Gastrocnemius medialis (tissue), 4 donors: ENCODE measurements at regions not wholly inside any gene's neighbourhood (a gene's known extent, or its start where the extent isn't known, plus 50 kb on each side); places are given as distances from the start of the nearest gene placed in this dataset.

Experiments
- ATAC-seq, 2 donors: fragments of 150-250 bp; one replicate each; pipeline ENCODE4 v1.9.1; 2016
- DNase-seq, 2 donors: peaks; one replicate each; pipeline ENCODE4 v3.0.0-alpha.2; 2019
- H3K27ac ChIP-seq, 4 donors: fragments of 200-600 bp; sonication (generic); 1 replicate in 1 of 4; 2 replicates in 3 of 4; pipeline ENCODE4 v1.5.1; 2016 to 2018; ENCODE audit warnings: mild to moderate bottlenecking in 2 of 4, moderate library complexity in 1 of 4
- H3K27me3 ChIP-seq, 3 donors: fragments of 200-600 bp; sonication (generic) in 2 of 3; 1 replicate in 1 of 3; 2 replicates in 2 of 3; pipeline versions ENCODE4 v1.5.1 to v1.6.0; 2016 to 2019; ENCODE audit warnings: mild to moderate bottlenecking in 1 of 3, moderate library complexity in 1 of 3
- H3K36me3 ChIP-seq, 2 donors: fragments of 200-600 bp; sonication (generic) in 1 of 2; one replicate each; pipeline ENCODE4 v1.5.1; 2017 to 2018
- H3K4me1 ChIP-seq, 2 donors: fragments of 200-600 bp; sonication (generic) in 1 of 2; one replicate each; pipeline ENCODE4 v1.5.1; 2016 to 2017; ENCODE audit warnings: mild to moderate bottlenecking in 2 of 2
- H3K4me3 ChIP-seq, 4 donors: fragments of 200-600 bp; sonication (generic) in 3 of 4; 1 replicate in 1 of 4; 2 replicates in 3 of 4; pipeline ENCODE4 v1.5.1; 2016 to 2019; ENCODE audit warnings: mild to moderate bottlenecking in 2 of 4
- H3K9me3 ChIP-seq, 3 donors: fragments of 200-600 bp; sonication (generic) in 2 of 3; 1 replicate in 1 of 3; 2 replicates in 2 of 3; pipeline ENCODE4 v1.5.1; 2016 to 2019
- POLR2A ChIP-seq, 2 donors: fragments of 450-650 bp; IDR thresholded peaks; one replicate each; pipeline ENCODE4 v1.6.1; 2017; ENCODE audit warnings: antibody characterized with exemption in 2 of 2, mild to moderate bottlenecking in 2 of 2, moderate library complexity in 2 of 2
- in situ Hi-C, 4 donors: fragments of 200-750 bp; cut with MboI; loops; one replicate each; pipeline versions ENCODE4 v1.15.0 to v1.8.0; 2017; ENCODE audit warnings: low sequenced_read_pairs in 4 of 4
- intact Hi-C: fragments of 100-400 bp; cut with DNase I; formaldehyde crosslinking; loops from one replicate; pipeline ENCODE4 v1.15.1; 2023; ENCODE audit warnings: low total_unique reads
- TF ChIP-seq, protein P1 (sequence below), 5 experiments: fragments of 450-650 bp in 3 of 5; fragments of 200-600 bp in 2 of 5; sonication (generic) in 2 of 5; IDR thresholded peaks in 4 of 5; conservative IDR thresholded peaks in 1 of 5; 1 replicate in 4 of 5; 2 replicates in 1 of 5; pipeline ENCODE4 v1.5.1; 2016 to 2019; ENCODE audit warnings: antibody characterized with exemption in 5 of 5, mild to moderate bottlenecking in 3 of 5, moderate library complexity in 3 of 5

DNA sequence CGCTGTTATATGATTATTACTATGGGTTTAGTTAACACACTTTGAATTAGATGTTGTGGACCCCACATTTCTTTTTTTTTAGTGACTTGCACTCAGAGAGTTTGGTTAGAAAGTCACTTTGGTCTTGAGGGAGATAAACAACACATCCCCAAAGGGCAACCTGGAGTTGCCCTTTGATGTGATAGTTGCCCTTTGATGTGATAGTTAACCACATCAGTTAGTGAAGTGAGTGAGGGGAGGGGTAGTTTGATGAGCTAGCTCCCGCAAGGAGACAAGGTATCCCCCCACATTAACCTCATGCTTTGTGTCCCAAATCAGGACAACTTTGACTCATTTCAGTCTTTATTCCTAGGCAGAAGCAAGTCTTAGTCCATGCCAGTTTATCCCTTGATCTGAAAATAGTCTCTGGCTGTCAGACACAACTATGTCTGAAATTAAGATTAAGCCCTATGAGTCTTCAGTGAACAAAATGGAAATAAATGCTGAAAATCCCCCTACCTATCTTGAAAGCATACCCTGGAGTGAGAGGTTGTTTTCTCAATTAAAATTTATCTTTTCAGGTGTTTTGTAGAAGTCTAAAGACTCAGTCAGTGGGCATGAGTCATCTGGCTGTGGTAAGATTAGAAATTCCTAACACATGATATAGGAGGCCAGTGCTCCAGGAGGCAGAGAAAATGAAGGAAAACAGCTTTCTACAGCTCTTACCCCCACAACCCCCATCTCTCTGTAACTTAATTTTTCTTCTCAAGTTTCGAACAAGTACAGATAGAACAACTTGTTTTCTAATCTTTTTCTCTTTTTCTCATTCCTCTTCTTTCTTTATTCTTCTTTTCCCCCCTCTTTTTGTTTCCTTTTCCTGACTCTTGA is 208.9 kb upstream of the DMRTA1 start:
- Histone ChIP-seq H3K9me3 (no peaks in the 10 kb centered on the region), H3K27me3 (no peaks in the 10 kb centered on the region), H3K36me3 (no peaks in the 10 kb centered on the region), H3K27ac (no peak overlapping the region), H3K4me3 (no peak overlapping the region), H3K4me1 (peaks cover 0 to 4% of the 10 kb centered on the region in 2 donors)
- no peak for TF ChIP-seq POLR2A (IDR thresholded peaks at IDR 0.05)
- TF ChIP-seq, protein P1, sequence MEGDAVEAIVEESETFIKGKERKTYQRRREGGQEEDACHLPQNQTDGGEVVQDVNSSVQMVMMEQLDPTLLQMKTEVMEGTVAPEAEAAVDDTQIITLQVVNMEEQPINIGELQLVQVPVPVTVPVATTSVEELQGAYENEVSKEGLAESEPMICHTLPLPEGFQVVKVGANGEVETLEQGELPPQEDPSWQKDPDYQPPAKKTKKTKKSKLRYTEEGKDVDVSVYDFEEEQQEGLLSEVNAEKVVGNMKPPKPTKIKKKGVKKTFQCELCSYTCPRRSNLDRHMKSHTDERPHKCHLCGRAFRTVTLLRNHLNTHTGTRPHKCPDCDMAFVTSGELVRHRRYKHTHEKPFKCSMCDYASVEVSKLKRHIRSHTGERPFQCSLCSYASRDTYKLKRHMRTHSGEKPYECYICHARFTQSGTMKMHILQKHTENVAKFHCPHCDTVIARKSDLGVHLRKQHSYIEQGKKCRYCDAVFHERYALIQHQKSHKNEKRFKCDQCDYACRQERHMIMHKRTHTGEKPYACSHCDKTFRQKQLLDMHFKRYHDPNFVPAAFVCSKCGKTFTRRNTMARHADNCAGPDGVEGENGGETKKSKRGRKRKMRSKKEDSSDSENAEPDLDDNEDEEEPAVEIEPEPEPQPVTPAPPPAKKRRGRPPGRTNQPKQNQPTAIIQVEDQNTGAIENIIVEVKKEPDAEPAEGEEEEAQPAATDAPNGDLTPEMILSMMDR (IDR thresholded peaks at IDR 0.05 in 4 of 5, conservative IDR thresholded peaks at IDR 0.05 in 1 of 5) = no peak
- intact Hi-C loops = no loop called here
- ATAC-seq (no peak), DNase-seq (no peak)
- in situ Hi-C loops = loop anchor here (10.0 to 25.0 kb wide), 2 partner anchors 225 to 423 kb away; partner anchors contain the start of gene CDKN2B (in 3 of the 4)

DNA sequence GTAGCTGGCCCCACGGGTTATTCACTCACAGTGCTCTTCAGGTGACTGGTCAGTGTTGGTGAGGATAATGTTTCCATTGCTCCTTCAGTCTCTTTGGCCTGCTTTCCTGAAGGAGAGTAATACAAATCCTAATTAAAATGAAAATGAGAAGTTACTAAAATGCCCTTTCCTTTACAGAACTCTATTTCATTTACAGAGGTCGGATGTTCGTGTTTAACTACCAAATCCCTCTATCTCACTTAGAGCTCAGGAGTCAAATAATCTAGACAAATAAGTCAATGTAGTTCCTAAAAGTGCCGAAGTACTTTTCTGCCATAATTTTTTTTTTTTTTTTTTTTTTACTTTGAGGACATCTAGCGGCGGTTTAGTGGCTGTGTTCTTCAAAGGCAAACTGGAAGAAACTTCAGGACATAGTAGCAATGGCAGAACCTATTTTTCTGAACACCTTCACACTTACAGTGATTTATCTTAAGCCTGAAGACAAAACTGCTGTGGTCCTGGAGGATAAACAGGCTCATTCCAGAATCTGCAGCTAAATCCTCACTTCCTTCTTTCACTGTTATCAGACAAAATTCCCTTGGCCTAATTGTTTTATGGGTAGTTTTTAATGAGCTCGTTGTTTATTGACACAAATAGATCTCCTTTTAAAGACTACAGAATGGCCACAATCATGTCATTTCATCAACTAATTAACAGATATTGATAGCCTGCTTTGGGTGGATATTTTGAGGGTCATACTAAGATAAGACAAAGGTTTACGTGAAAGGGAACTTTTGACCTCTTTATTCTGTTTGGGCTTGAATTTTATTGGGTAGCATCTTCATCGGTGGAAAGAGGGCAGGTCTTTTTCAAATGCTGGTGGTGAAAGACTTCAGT is 207.6 kb upstream of the DMRTA1 start:
- H3K9me3 ChIP-seq = no peaks in the 10 kb centered on the region
- H3K27me3 ChIP-seq = no peaks in the 10 kb centered on the region
- H3K36me3 ChIP-seq = no peaks in the 10 kb centered on the region
- H3K4me3 ChIP-seq = no peak overlapping the region
- H3K27ac ChIP-seq = no peak overlapping the region
- ATAC-seq (peak; percentile 30 to 66), DNase-seq (no peak)
- no peak for TF ChIP-seq POLR2A (IDR thresholded peaks at IDR 0.05)
- TF ChIP-seq, protein P1 (IDR thresholded peaks at IDR 0.05 in 4 of 5, conservative IDR thresholded peaks at IDR 0.05 in 1 of 5) = peak in 2 of 5 experiments; percentile 35 to 41
- peaks cover 0 to 4% of the 10 kb centered on the region in 2 donors for H3K4me1 ChIP-seq
- in situ Hi-C loops (loop anchor here (10.0 to 25.0 kb wide), 2 partner anchors 227 to 424 kb away; partner anchors contain the start of gene CDKN2B (in 3 of the 4)), intact Hi-C loops (loop anchor here (1.0 kb wide), 1 partner anchor 426 kb away; no protein-coding TSS in a partner anchor)

DNA sequence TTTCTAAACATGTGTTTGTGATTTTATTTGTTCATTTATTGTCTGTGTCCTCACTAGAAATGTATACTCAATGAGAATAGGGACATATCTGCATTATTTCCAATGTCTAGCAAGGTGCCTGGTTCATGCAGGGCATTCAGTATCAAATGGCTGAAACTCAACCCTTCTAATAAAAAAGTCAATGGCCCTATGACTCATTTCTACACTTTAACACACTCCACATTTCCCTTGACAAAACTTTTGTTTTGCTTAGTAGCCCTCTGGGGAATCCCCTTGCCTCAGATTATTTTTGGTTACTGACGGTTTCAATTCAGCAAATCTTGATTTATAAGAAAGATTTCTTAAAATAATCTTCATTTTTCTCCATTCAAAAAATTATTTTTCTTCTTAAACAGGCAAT is 206.0 kb upstream of the DMRTA1 start:
- intact Hi-C loops = no loop called here
- Histone ChIP-seq H3K27me3 (no peaks in the 10 kb centered on the region), H3K27ac (no peak overlapping the region), H3K36me3 (no peaks in the 10 kb centered on the region), H3K4me1 (peaks cover 0 to 4% of the 10 kb centered on the region in 2 donors), H3K4me3 (no peak overlapping the region), H3K9me3 (no peaks in the 10 kb centered on the region)
- TF ChIP-seq POLR2A (IDR thresholded peaks at IDR 0.05) = no peak
- TF ChIP-seq, protein P1 (IDR thresholded peaks at IDR 0.05 in 4 of 5, conservative IDR thresholded peaks at IDR 0.05 in 1 of 5) = no peak
- no peak for DNase-seq
- no peak for ATAC-seq
- in situ Hi-C loops = loop anchor here in 3 of 4 donors (25.0 kb wide), 1 partner anchor 228 kb away; the partner anchor contains the start of gene CDKN2B (in 3 of the 3)

DNA sequence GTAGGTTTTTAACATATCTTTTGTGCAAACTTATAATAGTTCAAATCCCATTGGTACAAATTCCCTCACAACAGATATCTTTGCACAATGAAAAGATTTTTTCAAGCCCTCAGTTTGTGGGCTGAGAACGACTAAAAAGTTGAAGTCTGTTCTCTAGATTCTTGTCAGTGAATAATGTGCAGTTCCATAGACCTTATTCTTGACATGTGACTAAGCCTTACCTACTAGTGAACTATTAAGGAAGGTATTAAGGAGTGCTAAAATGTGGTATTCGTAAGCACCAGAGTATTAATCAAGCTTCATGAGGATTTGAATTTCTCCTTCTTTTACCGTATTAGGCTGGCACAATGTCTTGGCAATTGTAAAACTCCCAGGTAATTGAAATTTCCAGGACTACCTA is 205.6 kb upstream of the DMRTA1 start:
- no peak for DNase-seq
- Histone ChIP-seq H3K27ac (no peak overlapping the region), H3K27me3 (no peaks in the 10 kb centered on the region), H3K9me3 (no peaks in the 10 kb centered on the region), H3K36me3 (no peaks in the 10 kb centered on the region), H3K4me1 (peaks cover 0 to 4% of the 10 kb centered on the region in 2 donors), H3K4me3 (no peak overlapping the region)
- TF ChIP-seq, protein P1 (IDR thresholded peaks at IDR 0.05 in 4 of 5, conservative IDR thresholded peaks at IDR 0.05 in 1 of 5) = no peak
- TF ChIP-seq POLR2A (IDR thresholded peaks at IDR 0.05) = no peak
- intact Hi-C loops = no loop called here
- in situ Hi-C loops = loop anchor here in 3 of 4 donors (25.0 kb wide), 1 partner anchor 229 kb away; the partner anchor contains the start of gene CDKN2B (in 3 of the 3)
- no peak for ATAC-seq
